Right lobe of liver (tissue), 4 donors: ENCODE measurements at regions not wholly inside any gene's neighbourhood (a gene's known extent, or its start where the extent isn't known, plus 50 kb on each side); places are given as distances from the start of the nearest gene placed in this dataset.

Experiments
- POLR2A ChIP-seq: fragments of 450-650 bp; IDR thresholded peaks from one replicate; pipeline ENCODE4 v1.6.1; 2017; ENCODE audit warnings: antibody characterized with exemption, mild to moderate bottlenecking
- TF ChIP-seq, protein P1 (sequence below), 4 donors: fragments of 200-600 bp in 3 of 4; fragments of 450-650 bp in 1 of 4; IDR thresholded peaks; one replicate each; pipeline versions ENCODE4 v1.5.1 to v1.8.0; 2016 to 2022; ENCODE audit warnings: antibody characterized with exemption in 4 of 4, mild to moderate bottlenecking in 2 of 4
- donor health status: DM: no; HTN: no; CAD: no.
- donor health status: DM: no; HTN: no; CAD: no.
- donor health status: DM: no; HTN: yes; CAD: no.

GRCh38 chr14:96727491-96727890, 69.7 kb upstream of the VRK1 start:
- TF ChIP-seq, protein P1, sequence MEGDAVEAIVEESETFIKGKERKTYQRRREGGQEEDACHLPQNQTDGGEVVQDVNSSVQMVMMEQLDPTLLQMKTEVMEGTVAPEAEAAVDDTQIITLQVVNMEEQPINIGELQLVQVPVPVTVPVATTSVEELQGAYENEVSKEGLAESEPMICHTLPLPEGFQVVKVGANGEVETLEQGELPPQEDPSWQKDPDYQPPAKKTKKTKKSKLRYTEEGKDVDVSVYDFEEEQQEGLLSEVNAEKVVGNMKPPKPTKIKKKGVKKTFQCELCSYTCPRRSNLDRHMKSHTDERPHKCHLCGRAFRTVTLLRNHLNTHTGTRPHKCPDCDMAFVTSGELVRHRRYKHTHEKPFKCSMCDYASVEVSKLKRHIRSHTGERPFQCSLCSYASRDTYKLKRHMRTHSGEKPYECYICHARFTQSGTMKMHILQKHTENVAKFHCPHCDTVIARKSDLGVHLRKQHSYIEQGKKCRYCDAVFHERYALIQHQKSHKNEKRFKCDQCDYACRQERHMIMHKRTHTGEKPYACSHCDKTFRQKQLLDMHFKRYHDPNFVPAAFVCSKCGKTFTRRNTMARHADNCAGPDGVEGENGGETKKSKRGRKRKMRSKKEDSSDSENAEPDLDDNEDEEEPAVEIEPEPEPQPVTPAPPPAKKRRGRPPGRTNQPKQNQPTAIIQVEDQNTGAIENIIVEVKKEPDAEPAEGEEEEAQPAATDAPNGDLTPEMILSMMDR (IDR thresholded peaks at IDR 0.05): no peak
- TF ChIP-seq POLR2A: no peak
